ENCODE measurements at regions not wholly inside any gene's neighbourhood (a gene's known extent, or its start where the extent isn't known, plus 50 kb on each side); places are given as distances from the start of the nearest gene placed in this dataset.
A peak's percentile ranks its signal among the peaks of the same experiment; 100 is the strongest.
"Not testable (repeated sequence)": the region's sequence is repeated elsewhere in the genome, so short reads cannot be mapped to it uniquely, and the experiment has no call there.

DNA sequence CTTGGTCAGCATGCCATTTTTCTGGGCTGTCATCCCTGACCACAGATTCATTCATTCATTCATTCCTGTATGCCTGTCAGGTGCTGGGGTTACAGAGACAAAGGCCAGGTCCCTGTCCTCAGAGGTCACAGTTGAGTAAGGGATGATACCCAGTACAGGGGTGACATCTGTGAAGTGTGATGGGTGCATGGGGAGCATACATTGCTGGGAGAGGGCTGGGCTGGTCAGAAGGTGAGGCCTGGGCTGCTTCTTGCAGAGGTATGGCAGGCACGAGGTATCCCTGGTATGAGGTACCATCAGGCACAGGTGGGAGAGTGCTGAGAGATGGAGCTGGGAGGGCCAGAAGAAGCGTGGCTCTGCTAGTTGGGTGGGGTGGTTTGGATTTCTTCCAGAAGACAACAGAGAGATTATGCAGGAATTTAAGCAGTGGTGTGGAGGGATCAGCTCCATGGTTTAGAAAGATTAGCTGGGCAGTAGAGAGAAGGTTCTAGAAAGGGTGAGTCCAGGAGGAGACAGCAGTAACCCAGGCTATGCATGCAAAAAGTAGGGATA is 181.9 kb upstream of the HAAO start:
- Histone ChIP-seq H3K36me3 (ENCODE audit: control insufficient read depth in 1 of 2, insufficient read depth in 2 of 2, low read length in 2 of 2) (no peaks in the 10 kb centered on the region), H3K4me1 (ENCODE audit: control insufficient read depth in 1 of 2, insufficient read depth in 2 of 2, low read length in 2 of 2) (peaks cover 38 to 42% of the 10 kb centered on the region in 2 donors), H3K27me3 (ENCODE audit: control insufficient read depth in 1 of 2, insufficient read depth in 2 of 2, low read length in 2 of 2) (no peaks in the 10 kb centered on the region), H3K27ac (ENCODE audit: low read depth, low read length) (peak overlapping the region; percentile 54), H3K9ac (ENCODE audit: low read depth in 1 of 2, low read length in 2 of 2) (peak overlapping the region; percentile 1 to 54), H3K4me3 (ENCODE audit: low read depth in 1 of 2, low read length in 2 of 2) (no peak overlapping the region), H3K9me3 (ENCODE audit: control insufficient read depth in 1 of 2, low read length in 2 of 2) (no peaks in the 10 kb centered on the region)

DNA sequence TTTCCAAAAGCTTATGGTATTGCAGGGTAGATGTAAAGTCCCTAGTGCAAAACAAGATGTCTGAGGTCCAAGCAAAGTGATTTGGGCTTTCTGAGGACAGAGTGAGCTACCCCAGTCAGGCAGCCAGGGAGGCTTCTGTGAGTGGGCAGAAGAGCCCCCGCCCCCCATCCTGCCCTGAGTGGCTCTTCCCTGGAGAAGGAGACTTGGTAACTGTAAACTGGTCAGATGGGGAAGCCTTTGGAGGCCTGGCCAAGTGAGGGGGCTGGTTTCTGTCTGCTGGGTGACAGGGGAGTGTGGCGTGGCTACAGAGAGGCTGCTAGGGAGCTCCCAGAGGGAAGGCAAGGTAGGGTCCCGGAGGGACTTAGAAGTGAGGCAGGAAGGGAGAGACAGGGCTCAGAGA is 181.3 kb upstream of the HAAO start:
- no peaks in the 10 kb centered on the region for H3K27me3 ChIP-seq (ENCODE audit: control insufficient read depth in 1 of 2, insufficient read depth in 2 of 2, low read length in 2 of 2)
- H3K4me3 ChIP-seq (ENCODE audit: low read depth in 1 of 2, low read length in 2 of 2), result no peak overlapping the region
- no peak overlapping the region for H3K9ac ChIP-seq (ENCODE audit: low read depth in 1 of 2, low read length in 2 of 2)
- H3K9me3 ChIP-seq (ENCODE audit: control insufficient read depth in 1 of 2, low read length in 2 of 2), result no peaks in the 10 kb centered on the region
- peaks cover 33 to 37% of the 10 kb centered on the region in 2 donors for H3K4me1 ChIP-seq (ENCODE audit: control insufficient read depth in 1 of 2, insufficient read depth in 2 of 2, low read length in 2 of 2)
- H3K27ac ChIP-seq (ENCODE audit: low read depth, low read length), result no peak overlapping the region
- no peaks in the 10 kb centered on the region for H3K36me3 ChIP-seq (ENCODE audit: control insufficient read depth in 1 of 2, insufficient read depth in 2 of 2, low read length in 2 of 2)

DNA sequence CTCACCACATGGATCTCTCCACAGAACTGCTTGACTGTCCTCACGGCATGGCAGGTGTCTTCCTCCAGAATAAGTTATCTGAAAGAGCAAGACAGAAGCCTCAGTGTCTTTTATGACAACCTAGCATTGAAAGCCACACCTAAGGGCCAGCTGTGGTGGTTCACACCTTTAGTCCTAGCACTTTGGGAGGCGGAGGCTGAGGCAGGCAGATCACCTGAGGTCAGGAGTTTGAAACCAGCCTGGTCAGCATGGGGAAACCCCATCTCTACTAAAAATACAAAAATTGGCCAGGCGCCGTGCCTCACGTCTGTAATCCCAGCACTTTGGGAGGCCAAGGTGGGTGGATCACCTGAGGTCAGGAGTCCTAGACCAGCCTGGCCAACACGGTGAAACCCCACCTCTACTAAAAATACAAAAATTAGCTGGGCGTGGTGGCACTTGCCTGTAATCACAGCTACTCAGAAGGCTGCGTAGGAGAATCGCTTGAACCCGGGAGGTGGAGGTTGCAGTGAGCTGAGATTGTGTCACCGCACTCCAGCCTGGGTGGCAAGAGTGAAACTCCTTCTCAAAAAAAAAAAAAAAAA is 180.6 kb upstream of the HAAO start:
- peaks cover 26 to 30% of the 10 kb centered on the region in 2 donors for H3K4me1 ChIP-seq (ENCODE audit: control insufficient read depth in 1 of 2, insufficient read depth in 2 of 2, low read length in 2 of 2)
- not testable (repeated sequence) for H3K9me3 ChIP-seq (ENCODE audit: control insufficient read depth in 1 of 2, low read length in 2 of 2); H3K4me3 ChIP-seq (ENCODE audit: low read depth in 1 of 2, low read length in 2 of 2); H3K27me3 ChIP-seq (ENCODE audit: control insufficient read depth in 1 of 2, insufficient read depth in 2 of 2, low read length in 2 of 2); H3K27ac ChIP-seq (ENCODE audit: low read depth, low read length); H3K36me3 ChIP-seq (ENCODE audit: control insufficient read depth in 1 of 2, insufficient read depth in 2 of 2, low read length in 2 of 2); H3K9ac ChIP-seq (ENCODE audit: low read depth in 1 of 2, low read length in 2 of 2)

DNA sequence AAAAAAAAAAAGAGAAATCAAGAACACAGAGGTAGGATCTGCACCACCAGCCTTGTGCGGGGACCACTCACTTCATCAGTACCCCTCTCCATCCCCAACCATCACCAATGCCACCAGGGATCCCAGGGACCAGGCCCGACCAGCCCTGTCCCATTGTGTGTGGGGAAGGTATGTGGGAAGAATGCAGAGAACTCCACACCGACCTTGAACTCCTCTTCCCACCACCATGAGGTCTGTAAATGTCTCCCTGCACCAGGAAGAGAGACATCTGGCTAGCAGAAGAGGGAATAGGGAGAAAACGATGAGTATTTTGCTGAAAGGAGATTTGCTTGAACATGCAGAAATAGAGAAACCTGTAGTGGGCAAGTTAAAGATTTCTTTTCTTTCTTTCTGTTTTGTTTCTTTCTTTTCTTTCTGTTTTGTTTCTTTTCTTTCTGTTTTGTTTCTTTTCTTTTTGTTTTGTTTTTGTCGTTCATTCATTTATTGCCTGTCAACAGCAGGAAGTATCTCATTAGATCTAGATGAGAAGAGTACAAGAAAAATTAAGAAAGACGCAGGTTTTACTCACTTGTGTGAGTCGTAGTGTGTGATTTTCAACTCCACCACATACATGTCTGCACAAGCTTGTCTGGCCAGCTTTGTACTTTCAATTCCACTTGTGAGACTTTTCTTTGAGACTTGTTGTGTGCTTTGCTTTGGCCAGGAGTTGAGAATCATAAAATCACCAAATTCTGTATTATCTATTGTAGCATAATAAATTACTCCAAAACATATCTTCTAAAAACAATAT is 179.8 kb upstream of the HAAO start:
- H3K9me3 ChIP-seq (ENCODE audit: control insufficient read depth in 1 of 2, low read length in 2 of 2), result no peaks in the 10 kb centered on the region
- H3K27me3 ChIP-seq (ENCODE audit: control insufficient read depth in 1 of 2, insufficient read depth in 2 of 2, low read length in 2 of 2), result no peaks in the 10 kb centered on the region
- H3K4me1 ChIP-seq (ENCODE audit: control insufficient read depth in 1 of 2, insufficient read depth in 2 of 2, low read length in 2 of 2), result peaks cover 22 to 24% of the 10 kb centered on the region in 2 donors
- no peak overlapping the region for H3K27ac ChIP-seq (ENCODE audit: low read depth, low read length)
- H3K36me3 ChIP-seq (ENCODE audit: control insufficient read depth in 1 of 2, insufficient read depth in 2 of 2, low read length in 2 of 2), result no peaks in the 10 kb centered on the region
- H3K9ac ChIP-seq (ENCODE audit: low read depth in 1 of 2, low read length in 2 of 2), result no peak overlapping the region
- H3K4me3 ChIP-seq (ENCODE audit: low read depth in 1 of 2, low read length in 2 of 2), result no peak overlapping the region

DNA sequence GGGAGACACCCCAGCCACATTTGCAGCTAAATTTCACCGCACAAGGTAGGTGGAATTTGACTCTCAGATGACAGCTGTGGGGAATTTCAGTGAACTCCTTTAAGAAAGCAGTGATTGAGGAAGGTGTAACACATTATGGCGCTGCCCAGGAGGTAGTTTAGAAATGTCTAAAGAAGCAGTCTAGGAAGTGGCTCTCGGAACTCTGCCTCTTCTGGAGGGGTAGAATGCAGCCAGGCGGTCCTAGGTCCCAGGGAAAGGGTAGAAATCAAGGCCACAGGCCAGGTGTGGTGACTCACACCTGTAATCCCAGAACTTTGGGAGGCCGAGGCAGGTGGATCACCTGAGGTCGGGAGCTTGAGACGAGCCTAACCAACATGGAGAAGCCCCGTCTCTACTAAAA is 179.0 kb upstream of the HAAO start:
- Histone ChIP-seq H3K4me3 (ENCODE audit: low read depth in 1 of 2, low read length in 2 of 2) (no peak overlapping the region), H3K27ac (ENCODE audit: low read depth, low read length) (no peak overlapping the region), H3K27me3 (ENCODE audit: control insufficient read depth in 1 of 2, insufficient read depth in 2 of 2, low read length in 2 of 2) (no peaks in the 10 kb centered on the region), H3K9me3 (ENCODE audit: control insufficient read depth in 1 of 2, low read length in 2 of 2) (no peaks in the 10 kb centered on the region), H3K9ac (ENCODE audit: low read depth in 1 of 2, low read length in 2 of 2) (no peak overlapping the region), H3K4me1 (ENCODE audit: control insufficient read depth in 1 of 2, insufficient read depth in 2 of 2, low read length in 2 of 2) (peaks cover 19 to 22% of the 10 kb centered on the region in 2 donors), H3K36me3 (ENCODE audit: control insufficient read depth in 1 of 2, insufficient read depth in 2 of 2, low read length in 2 of 2) (no peaks in the 10 kb centered on the region)

DNA sequence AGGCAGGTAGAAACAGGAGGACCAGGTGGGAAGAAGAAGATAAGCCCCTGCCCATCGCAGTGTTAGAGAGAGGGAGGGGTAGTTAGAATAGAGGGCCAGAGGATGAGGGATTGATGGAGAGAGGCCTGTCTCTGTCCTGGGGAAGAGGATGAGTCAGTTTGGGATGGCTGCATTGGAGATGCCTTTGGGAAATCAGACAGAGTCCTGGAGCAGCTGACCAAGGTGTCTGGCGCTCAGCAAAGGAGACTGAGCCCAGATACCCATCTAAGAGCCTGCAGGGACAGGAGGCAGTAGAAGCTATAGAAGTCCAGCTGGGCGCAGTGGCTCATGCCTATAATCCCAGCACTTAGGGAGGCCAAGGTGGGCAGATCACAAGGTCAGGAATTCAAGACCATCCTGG is 177.8 kb upstream of the HAAO start:
- no peaks in the 10 kb centered on the region for H3K27me3 ChIP-seq (ENCODE audit: control insufficient read depth in 1 of 2, insufficient read depth in 2 of 2, low read length in 2 of 2)
- no peak overlapping the region for H3K27ac ChIP-seq (ENCODE audit: low read depth, low read length)
- no peak overlapping the region for H3K4me3 ChIP-seq (ENCODE audit: low read depth in 1 of 2, low read length in 2 of 2)
- no peak overlapping the region for H3K9ac ChIP-seq (ENCODE audit: low read depth in 1 of 2, low read length in 2 of 2)
- H3K4me1 ChIP-seq (ENCODE audit: control insufficient read depth in 1 of 2, insufficient read depth in 2 of 2, low read length in 2 of 2), result peaks cover 13 to 15% of the 10 kb centered on the region in 2 donors
- no peaks in the 10 kb centered on the region for H3K36me3 ChIP-seq (ENCODE audit: control insufficient read depth in 1 of 2, insufficient read depth in 2 of 2, low read length in 2 of 2)
- H3K9me3 ChIP-seq (ENCODE audit: control insufficient read depth in 1 of 2, low read length in 2 of 2), result no peaks in the 10 kb centered on the region

DNA sequence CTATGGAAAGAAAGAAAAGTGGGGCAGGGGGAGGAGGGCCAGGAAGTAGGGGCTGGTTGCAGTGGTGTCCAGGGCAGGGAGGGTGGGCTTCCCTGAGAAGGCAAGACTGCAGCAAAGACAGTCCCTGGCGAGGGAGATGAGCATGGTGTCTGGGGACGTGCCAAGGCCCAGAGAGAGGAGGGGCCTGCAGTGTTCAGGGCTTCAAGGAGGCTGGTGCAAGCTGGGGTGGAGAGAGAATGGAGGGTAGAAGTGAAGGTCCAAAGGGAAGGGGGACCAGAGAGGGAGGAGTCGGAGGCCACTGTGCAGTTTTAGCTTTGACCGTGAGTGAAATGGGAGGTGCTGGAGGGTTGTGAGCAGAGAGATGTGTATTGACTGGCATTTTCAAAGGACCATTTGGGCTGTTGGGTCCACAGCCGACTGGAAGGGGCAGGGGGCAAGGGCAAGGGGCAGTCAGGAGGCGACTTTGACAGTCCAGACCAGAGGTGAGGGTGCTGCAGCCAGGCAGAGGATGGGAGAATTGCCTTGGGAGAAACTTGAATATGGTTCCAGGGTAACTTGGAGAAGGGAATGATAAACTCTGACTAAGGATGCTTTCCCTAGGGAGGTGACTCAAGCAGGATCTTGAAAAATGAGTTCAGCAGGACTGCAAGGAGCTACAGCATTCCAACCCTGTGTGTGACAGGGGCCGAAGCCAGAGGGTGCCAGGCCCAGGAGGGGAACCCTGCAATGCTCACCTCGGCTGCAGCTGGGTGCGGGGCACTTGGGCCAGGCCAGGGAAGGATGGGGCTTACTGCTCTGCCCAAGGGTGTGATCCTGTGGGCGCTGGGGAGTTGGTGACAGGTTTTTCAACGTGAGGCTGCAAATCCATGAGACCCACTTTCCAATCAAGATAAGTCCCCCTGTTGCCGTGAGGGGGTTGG is 177.1 kb upstream of the HAAO start:
- Histone ChIP-seq H3K9ac (ENCODE audit: low read depth in 1 of 2, low read length in 2 of 2) (no peak overlapping the region), H3K4me1 (ENCODE audit: control insufficient read depth in 1 of 2, insufficient read depth in 2 of 2, low read length in 2 of 2) (peaks cover 8 to 12% of the 10 kb centered on the region in 2 donors), H3K4me3 (ENCODE audit: low read depth in 1 of 2, low read length in 2 of 2) (no peak overlapping the region), H3K27me3 (ENCODE audit: control insufficient read depth in 1 of 2, insufficient read depth in 2 of 2, low read length in 2 of 2) (no peaks in the 10 kb centered on the region), H3K36me3 (ENCODE audit: control insufficient read depth in 1 of 2, insufficient read depth in 2 of 2, low read length in 2 of 2) (no peaks in the 10 kb centered on the region), H3K9me3 (ENCODE audit: control insufficient read depth in 1 of 2, low read length in 2 of 2) (no peaks in the 10 kb centered on the region), H3K27ac (ENCODE audit: low read depth, low read length) (no peak overlapping the region)

DNA sequence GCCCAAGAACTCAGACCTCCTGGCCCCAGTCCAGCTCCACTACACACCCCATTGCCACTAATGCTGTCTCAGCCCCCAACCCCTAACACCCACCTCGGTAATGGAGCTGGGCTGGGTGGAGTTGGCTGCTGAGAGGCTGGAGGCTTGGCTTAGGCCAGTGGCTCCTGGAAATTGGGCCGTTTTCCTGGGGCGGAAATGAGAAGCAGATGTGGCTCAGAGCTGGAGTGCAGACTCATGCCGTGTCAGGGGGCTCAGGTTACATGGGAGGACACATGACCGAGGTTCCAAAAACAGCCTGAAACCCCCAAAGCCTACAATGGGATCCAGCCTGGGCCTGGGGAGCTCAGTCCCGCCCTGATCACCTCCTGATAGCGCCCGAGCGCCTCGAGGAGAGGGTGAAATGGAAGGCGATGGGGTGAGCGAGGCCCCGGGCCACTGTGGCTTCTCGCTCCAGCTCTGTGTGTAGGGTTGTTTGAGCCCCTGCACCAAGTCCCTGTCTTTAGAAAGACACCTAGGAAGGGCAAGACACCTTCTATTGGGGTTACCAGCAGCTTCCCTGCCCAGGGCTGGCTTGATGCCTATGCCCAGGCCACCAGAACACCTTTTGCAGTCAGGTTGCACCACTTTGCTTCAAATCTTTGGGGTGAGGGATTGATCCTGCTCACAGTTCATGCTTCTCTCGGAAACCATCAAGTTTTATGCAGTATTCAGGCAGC is 175.7 kb upstream of the HAAO start:
- Histone ChIP-seq H3K27ac (ENCODE audit: low read depth, low read length) (no peak overlapping the region), H3K9me3 (ENCODE audit: control insufficient read depth in 1 of 2, low read length in 2 of 2) (no peaks in the 10 kb centered on the region), H3K27me3 (ENCODE audit: control insufficient read depth in 1 of 2, insufficient read depth in 2 of 2, low read length in 2 of 2) (no peaks in the 10 kb centered on the region), H3K36me3 (ENCODE audit: control insufficient read depth in 1 of 2, insufficient read depth in 2 of 2, low read length in 2 of 2) (no peaks in the 10 kb centered on the region), H3K4me1 (ENCODE audit: control insufficient read depth in 1 of 2, insufficient read depth in 2 of 2, low read length in 2 of 2) (peaks cover 5 to 11% of the 10 kb centered on the region in 2 donors), H3K4me3 (ENCODE audit: low read depth in 1 of 2, low read length in 2 of 2) (no peak overlapping the region), H3K9ac (ENCODE audit: low read depth in 1 of 2, low read length in 2 of 2) (no peak overlapping the region)

DNA sequence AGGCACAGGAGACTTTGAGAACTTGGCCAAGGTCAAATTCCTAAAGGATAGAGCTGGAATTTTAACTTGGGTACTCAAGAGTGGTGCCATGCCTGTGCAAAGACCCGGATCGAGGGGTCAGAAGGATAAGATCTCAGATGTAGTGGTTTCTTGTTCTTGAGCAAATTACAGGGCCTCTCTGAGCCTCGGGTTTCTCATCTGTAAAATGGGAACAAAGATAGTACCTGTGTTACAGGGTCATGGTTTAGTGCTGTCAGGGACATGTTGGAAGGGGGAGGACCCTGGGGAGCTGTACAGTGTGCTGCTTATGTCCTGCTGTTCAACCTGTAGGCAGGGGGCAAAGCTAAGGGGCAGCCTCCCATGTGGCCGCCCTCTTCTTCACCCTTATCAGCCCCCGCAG is 173.5 kb upstream of the HAAO start:
- Histone ChIP-seq H3K4me3 (ENCODE audit: low read depth in 1 of 2, low read length in 2 of 2) (no peak overlapping the region), H3K27ac (ENCODE audit: low read depth, low read length) (no peak overlapping the region), H3K36me3 (ENCODE audit: control insufficient read depth in 1 of 2, insufficient read depth in 2 of 2, low read length in 2 of 2) (no peaks in the 10 kb centered on the region), H3K4me1 (ENCODE audit: control insufficient read depth in 1 of 2, insufficient read depth in 2 of 2, low read length in 2 of 2) (peaks cover 18 to 19% of the 10 kb centered on the region in 2 donors), H3K27me3 (ENCODE audit: control insufficient read depth in 1 of 2, insufficient read depth in 2 of 2, low read length in 2 of 2) (no peaks in the 10 kb centered on the region), H3K9ac (ENCODE audit: low read depth in 1 of 2, low read length in 2 of 2) (no peak overlapping the region), H3K9me3 (ENCODE audit: control insufficient read depth in 1 of 2, low read length in 2 of 2) (no peaks in the 10 kb centered on the region)
